DMS79 treated with DMSO at 0.1 percent for 48 hours (cell line): ENCODE measurements at regions not wholly inside any gene's neighbourhood (a gene's known extent, or its start where the extent isn't known, plus 50 kb on each side); places are given as distances from the start of the nearest gene placed in this dataset.
"Not testable (repeated sequence)": the region's sequence is repeated elsewhere in the genome, so short reads cannot be mapped to it uniquely, and the experiment has no call there.

Experiments
- DNase-seq: peaks from one replicate; lab custom pipeline; 2025; lab: John Stamatoyannopoulos, UW

- DNase-seq, result no peak
These were observed 348.9 kb downstream of the FLRT2 start for GRCh38 chr14:85878874-85879273.

GRCh38 chr14:85873006-85873405, 343.1 kb downstream of the FLRT2 start:
- DNase-seq, result peak; percentile 33

DNA sequence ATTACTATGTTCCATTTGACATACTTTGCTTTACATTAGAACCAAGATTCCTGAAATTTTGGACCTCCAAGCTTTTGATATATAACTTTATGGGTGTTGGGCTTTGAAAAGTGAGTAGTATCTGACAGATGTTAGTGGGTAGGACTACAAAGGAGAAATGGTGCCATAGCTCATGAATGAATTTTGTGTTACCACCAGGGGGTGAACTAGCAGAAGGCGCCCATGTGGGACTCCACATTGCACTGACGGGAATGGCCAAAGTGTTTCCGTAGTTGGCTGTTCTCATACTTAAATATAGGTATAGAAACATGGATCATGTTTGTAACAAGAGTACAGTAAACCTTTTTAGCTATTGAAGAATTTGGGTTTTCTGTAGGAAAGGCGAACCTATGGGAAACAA, 337.5 kb downstream of the FLRT2 start:
- DNase-seq, result no peak

GRCh38 chr14:85865701-85866100, 335.8 kb downstream of the FLRT2 start:
- DNase-seq, result no peak

- DNase-seq, result no peak
These were observed 328.7 kb downstream of the FLRT2 start for GRCh38 chr14:85858634-85859033.

DNA sequence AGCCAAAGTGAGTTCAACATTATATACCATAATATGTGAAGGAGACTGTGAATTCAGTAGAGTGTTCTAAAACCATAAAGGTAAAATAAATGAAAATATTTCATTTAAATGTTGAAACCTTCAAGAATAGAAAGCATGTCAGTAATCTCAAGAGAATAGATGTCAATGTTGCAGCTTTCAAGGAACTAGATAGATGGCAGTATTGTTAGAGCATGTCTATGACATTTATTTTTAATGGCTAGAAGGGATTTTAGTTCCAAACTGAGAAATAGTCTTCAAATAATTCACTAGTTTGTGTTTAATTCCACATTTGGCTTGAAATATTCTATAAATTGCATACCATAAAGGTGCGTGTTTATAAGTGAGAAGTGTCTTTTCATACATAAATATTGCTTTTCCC, 326.5 kb downstream of the FLRT2 start:
- DNase-seq, result no peak

DNA sequence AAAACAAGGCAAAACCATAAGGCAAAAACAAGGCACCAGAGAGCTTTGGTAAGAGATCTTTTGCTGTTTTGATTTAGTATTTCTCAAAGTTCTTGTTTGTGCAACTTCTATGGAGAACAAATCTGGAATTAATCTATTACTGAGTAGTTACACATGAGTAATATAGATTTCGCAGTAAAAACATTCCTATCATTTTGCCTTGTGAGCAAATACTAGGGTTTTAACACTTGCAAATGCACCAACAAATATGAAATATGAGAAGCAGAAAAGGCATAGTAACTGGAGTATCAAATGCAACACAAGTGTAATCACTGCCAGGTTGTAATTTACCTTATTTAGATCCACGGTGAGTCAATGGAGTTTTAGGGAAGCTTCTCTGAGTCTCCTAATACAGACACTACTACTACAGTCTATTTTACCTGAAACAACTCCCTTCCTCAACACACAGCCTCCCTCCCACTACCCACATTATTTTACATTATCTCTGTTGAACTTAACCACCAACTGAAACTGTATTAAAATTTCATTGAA, 324.1 kb downstream of the FLRT2 start:
- DNase-seq, result no peak

- no peak for DNase-seq
These were observed 323.0 kb downstream of the FLRT2 start for GRCh38 chr14:85852906-85853305.

GRCh38 chr14:85852123-85852522, 322.2 kb downstream of the FLRT2 start:
- not testable (repeated sequence) for DNase-seq

DNA sequence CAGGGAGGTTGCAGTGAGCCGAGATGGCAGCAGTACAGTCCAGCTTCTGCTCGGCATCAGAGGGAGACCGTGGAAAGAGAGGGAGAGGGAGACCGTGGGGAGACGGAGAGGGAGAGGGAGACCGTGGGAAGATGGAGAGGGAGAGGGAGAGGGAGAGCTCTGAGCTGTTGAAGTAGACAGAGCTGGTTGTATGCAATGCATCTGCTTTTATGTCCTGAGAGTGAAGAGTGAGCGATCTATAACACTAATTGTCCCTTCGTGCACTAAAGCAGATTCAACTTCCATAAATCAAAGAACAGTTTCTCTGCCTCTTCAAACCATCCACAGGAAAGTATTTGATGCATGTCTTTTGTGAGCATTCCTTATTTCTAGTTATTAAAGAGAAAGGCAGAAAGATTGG, 300.6 kb downstream of the FLRT2 start:
- not testable (repeated sequence) for DNase-seq

- not testable (repeated sequence) for DNase-seq
These were observed 299.7 kb downstream of the FLRT2 start for GRCh38 chr14:85829601-85830000.

DNA sequence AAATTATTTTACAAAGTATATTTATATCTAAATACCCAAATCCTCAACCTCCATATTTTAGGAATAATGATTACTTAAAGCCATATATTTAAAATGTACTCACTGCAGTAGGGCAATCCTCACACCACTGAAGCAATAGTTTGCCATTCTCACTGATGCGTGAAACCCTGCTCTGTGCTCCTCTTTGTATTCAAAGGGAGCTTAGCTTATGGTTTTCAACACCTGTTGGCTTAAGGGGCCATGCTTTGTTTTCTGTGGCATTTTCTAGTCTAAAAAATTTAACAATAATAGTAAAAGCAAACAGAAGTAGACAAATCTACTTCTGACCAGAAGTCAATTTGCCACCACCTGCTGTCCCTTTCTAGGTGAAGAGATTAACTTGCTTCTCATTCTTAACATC, 294.6 kb downstream of the FLRT2 start:
- DNase-seq, result peak; percentile 38

GRCh38 chr14:85822236-85822635, 292.3 kb downstream of the FLRT2 start:
- DNase-seq, result no peak

- no peak for DNase-seq
These were observed 287.5 kb downstream of the FLRT2 start for GRCh38 chr14:85817430-85817829.

GRCh38 chr14:85813040-85813439, 283.1 kb downstream of the FLRT2 start:
- DNase-seq, result no peak

- DNase-seq, result no peak
These were observed 281.4 kb downstream of the FLRT2 start for GRCh38 chr14:85811340-85811739.

DNA sequence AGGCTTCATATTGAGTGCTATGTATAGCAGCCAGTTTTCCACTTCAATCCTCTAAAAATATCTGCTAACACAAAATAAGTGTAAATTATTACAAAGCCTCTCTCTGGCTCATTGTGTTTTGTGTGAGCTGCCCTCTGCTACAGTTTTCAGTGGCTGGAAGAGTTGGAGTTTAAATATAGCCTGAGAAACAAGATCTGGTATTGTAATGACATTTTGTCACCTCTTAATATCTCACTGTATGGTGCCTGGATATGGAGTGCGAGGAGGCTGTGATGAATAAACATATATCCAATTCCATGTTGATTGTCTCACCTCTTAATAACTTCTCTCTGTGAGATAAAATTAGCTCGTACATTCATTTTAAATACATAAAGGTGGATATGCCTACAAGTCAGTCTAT, 269.7 kb downstream of the FLRT2 start:
- DNase-seq, result no peak

- no peak for DNase-seq
These were observed 268.9 kb downstream of the FLRT2 start for GRCh38 chr14:85798856-85799255.

- DNase-seq, result no peak
These were observed 263.6 kb downstream of the FLRT2 start for GRCh38 chr14:85793533-85793932.

DNA sequence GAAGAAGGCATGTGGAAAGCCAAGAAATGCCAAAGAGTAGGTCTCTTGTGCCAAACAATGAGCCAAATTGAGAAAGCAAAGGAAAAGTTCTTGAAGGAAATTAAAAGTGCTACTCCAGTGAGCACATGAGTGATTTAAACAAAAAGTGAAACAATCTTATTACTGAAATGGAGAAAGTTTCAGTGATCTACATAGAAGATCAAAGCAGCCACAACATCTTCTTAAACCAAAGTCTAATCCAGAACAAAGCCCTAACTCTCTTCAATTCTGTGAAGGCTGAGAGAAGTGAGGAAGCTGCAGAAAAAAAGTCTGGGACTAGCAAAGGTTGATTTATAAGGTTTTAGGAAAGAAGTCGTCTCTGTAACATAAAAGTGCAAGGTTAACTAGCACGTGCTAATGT, 259.6 kb downstream of the FLRT2 start:
- no peak for DNase-seq

GRCh38 chr14:85788470-85789233, 258.7 kb downstream of the FLRT2 start:
- DNase-seq, result no peak

GRCh38 chr14:85766295-85766694, 236.4 kb downstream of the FLRT2 start:
- DNase-seq, result no peak

DNA sequence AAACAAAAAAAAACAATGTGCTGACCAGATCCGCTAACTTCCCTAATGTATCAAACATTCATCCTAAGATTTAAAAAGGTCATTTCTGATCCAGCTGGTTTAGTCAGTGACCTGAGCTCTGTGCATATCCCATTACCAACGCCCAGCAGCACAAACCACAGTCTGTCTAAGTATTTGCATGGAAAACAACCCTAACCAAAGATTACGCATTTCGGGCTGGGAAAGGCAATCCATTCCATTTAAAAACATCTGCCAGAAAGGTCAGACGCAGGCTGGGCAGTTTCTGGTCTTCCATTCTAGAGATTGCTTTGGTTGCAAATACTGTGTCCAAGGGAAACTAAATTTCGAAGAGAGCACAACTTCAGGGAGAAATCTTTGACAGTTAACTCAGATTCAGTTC, 234.9 kb downstream of the FLRT2 start:
- DNase-seq, result no peak

DNA sequence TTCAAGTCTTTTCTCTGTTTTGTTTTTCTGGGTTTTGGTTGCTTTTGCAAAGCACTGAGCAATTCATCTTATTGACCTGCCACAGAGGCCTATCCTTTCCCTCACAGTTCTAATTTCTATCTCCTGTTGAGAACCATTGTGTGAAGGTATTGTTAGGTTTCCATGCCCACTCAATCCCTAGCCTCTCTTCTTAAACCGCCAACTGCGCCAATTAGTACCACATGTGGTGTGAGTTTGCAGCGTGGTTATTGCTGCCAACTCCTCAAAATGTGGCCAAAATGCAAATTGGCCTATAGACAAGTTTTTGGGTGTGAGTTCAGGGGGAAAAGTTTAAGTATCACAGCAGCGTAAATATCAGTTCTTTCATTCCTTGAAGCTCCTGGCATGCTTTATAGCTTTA, 232.6 kb downstream of the FLRT2 start:
- no peak for DNase-seq
